Stimulated activated CD4-positive, alpha-beta T cell treated with anti-CD3 and anti-CD28 coated beads, Interleukin-1b, Interleukin-23, amount 100 ng/mL, for 4 hours (primary cell): ENCODE measurements at regions not wholly inside any gene's neighbourhood (a gene's known extent, or its start where the extent isn't known, plus 50 kb on each side); places are given as distances from the start of the nearest gene placed in this dataset.
"Not testable (repeated sequence)": the region's sequence is repeated elsewhere in the genome, so short reads cannot be mapped to it uniquely, and the experiment has no call there.

Experiments
- DNase-seq, 2 donors: peaks; one replicate each; pipeline ENCODE4 v3.0.0-alpha.2; 2020; ENCODE audit warnings: low read depth in 2 of 2

- DNase-seq, result no peak
These were observed 557.7 kb upstream of the CDH5 start for GRCh38 chr16:65808790-65809189.

- DNase-seq, result no peak
These were observed 558.6 kb upstream of the CDH5 start for GRCh38 chr16:65807858-65808257.

- DNase-seq, result not testable (repeated sequence)
These were observed 560.8 kb upstream of the CDH5 start for GRCh38 chr16:65805704-65806103.

GRCh38 chr16:65796481-65796880 is 570.0 kb upstream of the CDH5 start:
- no peak for DNase-seq

- DNase-seq, result no peak
These were observed 571.5 kb upstream of the CDH5 start for GRCh38 chr16:65794973-65795372.

- no peak for DNase-seq
These were observed 572.7 kb upstream of the CDH5 start for GRCh38 chr16:65793781-65794180.

- no peak for DNase-seq
These were observed 575.7 kb upstream of the CDH5 start for GRCh38 chr16:65790768-65791167.

- no peak for DNase-seq
These were observed 577.1 kb upstream of the CDH5 start for GRCh38 chr16:65789161-65789945.

GRCh38 chr16:65788434-65789140 is 577.9 kb upstream of the CDH5 start:
- DNase-seq, result no peak

- DNase-seq, result no peak
These were observed 578.6 kb upstream of the CDH5 start for GRCh38 chr16:65787921-65788320.

- DNase-seq, result no peak
These were observed 579.6 kb upstream of the CDH5 start for GRCh38 chr16:65786916-65787315.

- no peak for DNase-seq
These were observed 582.6 kb upstream of the CDH5 start for GRCh38 chr16:65783709-65784474.

GRCh38 chr16:65782611-65783600 is 583.6 kb upstream of the CDH5 start:
- no peak for DNase-seq

- DNase-seq, result no peak
These were observed 584.6 kb upstream of the CDH5 start for GRCh38 chr16:65781855-65782254.

- DNase-seq, result no peak
These were observed 585.1 kb upstream of the CDH5 start for GRCh38 chr16:65781363-65781762.

- DNase-seq, result no peak
These were observed 587.3 kb upstream of the CDH5 start for GRCh38 chr16:65779201-65779600.

- DNase-seq, result no peak
These were observed 589.8 kb upstream of the CDH5 start for GRCh38 chr16:65776639-65777183.

- DNase-seq, result no peak
These were observed 590.7 kb upstream of the CDH5 start for GRCh38 chr16:65775829-65776228.

GRCh38 chr16:65774350-65774749 is 592.1 kb upstream of the CDH5 start:
- DNase-seq, result no peak

- no peak for DNase-seq
These were observed 593.1 kb upstream of the CDH5 start for GRCh38 chr16:65773301-65773874.
